ENCODE measurements at regions not wholly inside any gene's neighbourhood (a gene's known extent, or its start where the extent isn't known, plus 50 kb on each side); places are given as distances from the start of the nearest gene placed in this dataset.
"Not testable (repeated sequence)": the region's sequence is repeated elsewhere in the genome, so short reads cannot be mapped to it uniquely, and the experiment has no call there.

DNA sequence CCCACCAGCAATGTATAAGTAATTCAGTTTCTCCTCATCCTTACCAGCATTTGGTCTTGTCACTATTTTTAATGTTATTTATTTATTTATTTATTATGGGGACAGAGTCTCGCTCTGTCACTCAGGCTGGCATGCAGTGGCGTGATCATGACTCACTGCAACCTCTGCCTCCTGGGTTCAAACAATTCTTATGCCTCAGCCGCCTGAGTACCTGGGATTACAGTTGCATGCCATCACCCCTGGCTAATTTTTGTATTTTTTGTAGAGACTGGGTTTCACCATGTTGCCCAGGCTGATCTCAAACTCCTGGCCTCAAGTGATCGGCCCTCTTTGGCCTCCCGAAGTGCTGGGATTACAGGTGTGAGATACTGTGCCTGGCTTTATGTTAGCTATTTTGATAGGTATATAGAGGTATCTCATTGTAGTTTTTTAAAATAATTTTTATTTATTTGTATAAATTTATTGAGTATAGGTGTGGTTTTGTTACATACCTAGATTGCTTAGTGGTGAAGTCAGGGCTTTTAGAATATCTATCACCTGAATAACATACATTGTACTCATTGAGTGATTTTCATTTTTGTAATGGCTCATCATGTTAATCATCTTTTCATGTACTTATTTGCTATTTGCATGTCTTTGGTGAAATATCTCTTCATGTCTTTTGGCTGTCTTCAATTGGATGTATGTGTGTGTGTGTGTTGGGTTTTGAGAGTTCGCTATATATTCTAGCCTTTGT is 53.3 kb downstream of the TANC2 start:
- no peak for DNase-seq

DNA sequence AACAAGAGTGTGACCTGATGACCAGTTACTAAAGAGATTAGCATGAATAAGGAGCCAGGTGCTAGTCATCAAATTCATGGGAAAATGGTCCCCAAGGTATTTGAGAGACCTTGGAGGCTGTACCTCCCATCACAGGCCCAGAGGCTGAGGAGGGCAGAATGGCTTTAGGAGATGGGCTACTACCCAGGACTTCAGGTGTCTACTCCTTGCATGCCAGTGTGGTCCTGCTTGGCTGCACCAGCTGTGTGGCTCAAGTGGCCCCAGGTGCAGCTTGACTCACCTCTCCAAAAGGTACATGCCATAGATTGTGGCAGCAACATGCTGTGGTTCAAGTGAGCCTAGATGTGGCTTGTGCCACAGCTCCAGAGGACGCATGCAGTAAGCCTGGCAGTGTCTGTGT is 56.5 kb downstream of the TANC2 start:
- no peak for DNase-seq

DNA sequence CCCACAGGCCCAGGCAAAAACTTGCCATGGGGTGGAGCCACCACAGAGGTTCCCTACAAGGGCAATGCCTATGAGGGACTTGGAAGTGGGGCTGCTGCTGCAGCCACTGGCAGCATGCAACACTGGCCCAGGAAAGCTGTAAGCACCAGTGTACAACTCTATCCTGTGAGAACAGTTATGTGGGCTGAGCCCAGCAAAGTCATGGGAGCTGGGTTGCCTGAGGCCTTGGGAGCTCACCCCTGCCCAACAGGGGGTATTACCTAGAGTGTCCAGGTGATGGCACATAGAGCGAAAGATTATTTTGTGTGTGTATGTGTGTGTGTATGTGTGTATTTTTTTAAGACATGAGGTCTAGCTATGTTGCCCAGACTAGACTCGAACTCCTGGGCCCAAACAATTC is 57.0 kb downstream of the TANC2 start:
- no peak for DNase-seq

DNA sequence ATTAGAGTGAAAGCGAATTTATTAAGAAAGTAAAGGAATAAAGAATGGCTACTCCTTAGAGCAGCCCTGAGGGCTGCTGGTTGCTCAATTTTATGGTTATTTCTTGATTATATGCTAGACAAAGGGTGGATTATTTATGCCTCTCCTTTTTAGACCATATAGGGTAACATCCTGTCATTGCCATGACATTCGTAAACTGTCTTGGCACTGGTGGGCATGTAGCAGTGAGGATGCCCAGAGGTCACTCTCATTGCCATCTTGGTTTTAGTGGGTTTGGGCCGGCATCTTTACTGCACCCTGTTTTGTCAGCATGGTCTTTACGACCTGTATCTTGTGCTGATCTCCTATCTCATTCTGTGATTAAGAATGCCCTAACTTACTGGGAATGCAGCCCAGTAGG is 58.2 kb downstream of the TANC2 start:
- no peak for DNase-seq

DNA sequence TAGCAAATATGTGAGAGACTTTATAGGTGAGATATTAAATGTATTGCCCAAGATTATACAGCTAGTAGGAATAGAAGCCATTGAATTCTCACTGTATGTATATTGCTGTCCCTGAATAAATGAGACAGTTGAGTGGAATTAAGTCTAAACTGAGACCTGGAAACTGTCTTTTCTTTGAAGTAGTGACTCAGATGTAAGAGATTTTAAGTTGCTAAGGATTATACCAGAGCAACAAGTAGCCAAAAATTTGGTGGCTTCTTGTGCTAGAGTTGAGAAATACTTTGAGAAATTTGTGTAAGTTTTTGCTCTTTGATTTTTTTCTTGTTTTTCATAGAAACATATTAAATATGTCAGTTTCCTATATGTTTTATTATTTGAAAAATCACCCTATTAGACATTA is 58.7 kb downstream of the TANC2 start:
- no peak for DNase-seq

DNA sequence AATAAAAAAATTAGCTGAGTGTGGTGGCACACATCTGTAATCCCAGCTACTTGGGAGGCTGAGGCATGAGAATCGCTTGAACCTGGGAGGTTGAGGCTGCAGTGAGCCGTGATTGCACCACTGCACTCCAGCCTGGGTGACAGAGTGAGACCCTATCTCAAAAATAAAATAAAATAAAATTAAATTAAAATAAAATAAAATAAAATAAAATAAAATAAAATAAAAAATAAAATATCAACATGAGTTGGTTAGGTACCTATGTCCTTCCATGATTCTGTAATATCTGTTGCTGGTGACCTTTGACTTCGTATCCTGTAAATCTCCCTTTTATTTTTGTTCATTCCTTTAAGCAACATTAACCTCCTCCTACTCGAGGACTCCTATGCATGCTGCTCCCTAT is 59.6 kb downstream of the TANC2 start:
- DNase-seq = not testable (repeated sequence)

DNA sequence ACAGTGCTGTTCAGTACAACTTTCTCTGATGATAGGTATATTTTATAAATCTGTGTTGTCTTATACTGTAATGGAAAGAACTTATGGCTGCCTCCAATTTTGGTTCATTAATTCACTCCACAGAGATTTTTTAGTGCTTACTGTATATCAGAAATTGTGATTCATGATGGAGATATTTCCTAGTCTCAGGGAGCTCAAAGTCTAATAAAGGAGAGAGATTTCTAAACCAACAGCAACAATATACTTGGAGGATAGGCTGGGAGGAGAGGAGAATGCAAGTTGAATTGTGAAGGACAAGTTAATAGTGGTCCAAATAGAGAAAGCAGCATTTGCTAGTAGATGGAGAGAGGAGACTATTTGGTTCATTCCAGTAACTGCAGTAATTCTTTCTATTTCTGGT is 63.5 kb downstream of the TANC2 start:
- no peak for DNase-seq

DNA sequence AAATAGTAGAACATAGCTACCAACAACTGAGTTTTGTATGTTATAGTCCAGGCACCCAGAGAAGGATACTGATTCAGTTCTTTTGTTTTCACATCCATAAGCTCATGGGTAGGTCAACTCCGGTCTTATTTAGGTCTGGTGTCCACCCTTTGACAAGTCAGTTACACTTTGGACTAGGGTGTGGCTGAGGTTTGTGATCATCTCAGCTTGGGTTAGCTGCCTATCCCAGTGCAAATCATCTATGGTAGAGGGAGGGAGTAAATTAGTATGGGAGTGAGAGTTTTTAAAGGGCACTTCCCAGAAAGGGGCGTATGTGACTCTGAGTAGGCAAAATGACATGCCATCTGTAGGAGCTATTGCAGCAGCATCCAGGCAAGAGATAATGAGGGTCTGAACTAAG is 66.1 kb downstream of the TANC2 start:
- DNase-seq = no peak

DNA sequence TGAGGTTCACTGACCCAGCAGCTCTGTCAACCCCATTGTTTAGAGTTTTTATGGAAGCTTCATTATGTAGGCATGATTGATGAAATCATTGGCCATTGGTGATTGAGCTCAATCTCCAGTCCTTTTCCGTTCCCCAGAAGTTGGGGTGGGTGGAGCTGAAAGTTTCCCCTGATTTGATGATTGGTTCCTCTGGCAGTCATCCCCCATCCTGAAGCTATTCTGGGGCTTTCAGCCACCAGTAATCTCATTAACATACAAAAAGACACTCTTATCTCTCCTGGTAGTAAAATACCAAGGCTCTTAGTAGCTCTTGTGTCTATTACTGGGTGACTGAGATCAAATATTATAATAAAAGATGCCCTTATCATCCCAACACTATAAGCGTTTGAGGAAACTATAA is 67.1 kb downstream of the TANC2 start:
- DNase-seq = no peak

DNA sequence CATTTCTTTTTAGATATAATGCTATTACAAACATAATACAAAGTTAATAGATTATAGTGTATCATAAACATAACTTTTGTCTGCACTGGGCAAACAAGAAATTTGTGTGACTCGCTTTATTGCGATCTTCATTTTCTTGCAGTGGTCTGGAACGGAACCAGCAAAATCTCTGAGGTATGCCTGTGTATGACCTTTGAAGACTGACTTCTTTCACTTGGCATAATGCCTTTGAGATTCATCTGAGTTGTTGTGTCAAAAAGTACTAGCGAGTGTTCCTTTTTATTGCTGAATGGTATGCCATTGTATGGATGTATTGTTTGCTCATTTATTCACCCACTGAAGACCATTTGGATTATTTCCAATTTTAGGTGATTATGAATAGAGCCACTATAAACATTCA is 69.2 kb downstream of the TANC2 start:
- DNase-seq = no peak

DNA sequence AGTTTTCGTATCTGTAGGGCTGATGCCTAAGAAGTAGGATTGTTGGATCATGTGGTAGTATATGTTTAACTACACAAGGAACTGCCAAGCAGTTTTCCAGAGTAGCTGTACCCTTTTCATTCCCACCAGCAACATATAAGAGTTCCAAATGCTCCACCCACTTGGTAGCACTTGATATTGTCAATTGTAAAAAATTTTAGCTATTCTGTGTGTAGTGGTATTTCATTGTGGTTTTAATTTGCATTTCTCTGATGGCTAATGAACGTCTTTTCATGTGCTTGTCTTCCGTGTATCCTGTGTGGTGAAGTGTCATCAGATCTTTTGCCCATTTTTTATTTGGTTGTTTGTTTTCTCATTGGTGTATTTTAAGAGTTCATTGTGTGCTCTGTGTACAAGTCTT is 69.7 kb downstream of the TANC2 start:
- DNase-seq = no peak

DNA sequence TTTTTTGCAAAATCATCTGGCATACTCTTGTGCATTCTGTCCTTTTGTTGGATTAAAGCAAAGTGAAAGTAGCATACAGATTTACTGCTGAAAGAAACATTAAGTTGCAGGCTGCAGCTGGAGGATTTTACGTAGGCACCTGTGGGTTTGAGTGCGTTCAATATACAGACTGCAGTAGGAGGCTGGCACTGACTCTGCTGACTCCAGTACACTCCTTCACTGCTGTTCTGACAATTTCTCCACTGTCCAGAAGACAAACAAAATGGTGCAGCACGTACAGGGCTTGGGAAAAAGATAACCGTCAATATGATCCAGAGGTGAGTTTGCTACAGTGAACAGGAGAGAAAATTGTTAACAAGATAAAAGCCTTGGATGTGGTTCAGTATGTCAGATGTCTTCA is 73.3 kb downstream of the TANC2 start:
- no peak for DNase-seq

DNA sequence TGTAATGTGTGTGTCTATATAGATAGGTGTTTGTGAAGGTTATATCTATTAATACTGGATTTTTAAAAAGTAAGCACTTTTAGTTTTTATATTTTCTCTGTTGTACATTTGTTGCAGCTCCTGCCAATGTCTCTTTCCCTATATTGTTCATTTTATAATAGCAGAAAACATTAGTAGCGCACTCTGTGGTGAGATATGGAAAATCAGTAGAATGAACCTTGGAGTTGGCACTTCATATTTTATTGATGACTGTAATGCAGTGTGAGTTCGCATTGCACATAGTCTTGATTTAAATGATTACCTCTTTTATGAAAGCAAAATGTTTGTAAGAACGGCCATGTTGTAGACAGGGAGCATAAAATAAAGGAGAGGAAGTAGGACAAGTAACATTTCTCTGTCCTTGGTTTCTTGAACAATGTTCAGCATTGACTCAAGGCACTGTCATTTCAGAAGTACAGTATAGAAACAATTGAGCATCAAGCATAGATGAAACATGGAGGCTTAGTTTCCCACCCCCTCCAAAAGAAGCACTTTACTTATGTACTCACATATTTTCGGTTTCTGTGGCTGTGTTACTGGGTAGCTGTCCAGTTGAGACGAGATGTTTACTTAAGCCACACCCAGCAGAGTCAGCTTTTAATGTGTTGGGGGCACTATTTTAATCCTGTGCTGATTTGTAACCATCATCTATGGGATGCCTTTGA is 74.0 kb downstream of the TANC2 start:
- no peak for DNase-seq

DNA sequence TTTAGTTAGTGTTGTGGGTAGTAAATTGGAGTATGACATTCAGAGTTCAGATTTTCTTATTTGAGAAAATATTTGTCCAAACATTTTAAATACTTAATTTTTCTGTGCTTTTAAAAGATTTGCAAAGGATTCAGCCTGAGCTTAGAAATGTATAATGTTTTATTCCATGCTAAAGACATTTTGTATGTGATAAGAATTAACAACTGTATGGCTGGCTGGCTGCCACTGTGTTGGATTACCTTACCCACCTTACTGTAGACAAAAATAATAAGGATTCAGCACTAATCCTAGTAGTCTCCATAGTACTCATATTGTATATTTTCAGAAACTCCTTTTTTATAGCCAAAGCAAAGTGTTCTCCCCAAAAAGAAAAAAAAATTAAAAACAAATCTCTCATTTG is 74.8 kb downstream of the TANC2 start:
- DNase-seq = no peak

DNA sequence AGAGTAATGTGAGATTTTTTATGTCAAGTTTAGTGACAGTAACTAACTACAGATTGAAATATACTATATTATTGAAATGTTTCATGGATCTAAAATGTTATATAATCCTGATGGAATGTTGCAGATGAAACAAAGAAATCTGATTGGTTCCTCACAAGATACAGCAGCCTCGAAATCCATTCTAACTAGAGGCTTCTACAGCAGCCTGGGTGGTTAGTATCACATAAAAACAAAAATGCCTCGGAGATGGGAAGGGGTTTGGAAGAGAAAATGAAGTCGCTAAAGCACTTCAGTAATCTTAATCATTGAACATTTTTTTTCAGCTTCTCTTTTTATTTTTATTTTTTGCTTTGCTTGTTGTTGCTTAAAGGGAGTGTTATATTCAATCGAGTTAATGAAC is 75.2 kb downstream of the TANC2 start:
- DNase-seq = no peak

DNA sequence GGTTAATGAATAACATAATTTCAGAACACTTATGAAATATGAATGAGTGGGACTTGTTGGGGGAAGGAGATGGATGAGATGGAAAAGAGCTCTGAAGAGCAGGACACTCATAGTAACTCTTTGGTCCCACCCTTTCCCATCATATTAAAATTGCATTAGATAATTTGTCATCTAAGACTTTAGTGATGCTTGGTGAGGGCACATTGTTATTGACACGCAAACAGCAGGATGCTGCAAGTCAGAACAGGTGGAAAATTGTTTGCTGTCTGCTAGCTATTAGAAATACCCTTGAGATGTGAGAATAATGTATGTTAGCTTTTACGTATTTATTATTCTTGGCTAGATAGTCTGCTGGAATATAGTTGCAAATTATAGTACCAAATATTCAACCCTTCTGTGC is 75.7 kb downstream of the TANC2 start:
- DNase-seq = no peak

DNA sequence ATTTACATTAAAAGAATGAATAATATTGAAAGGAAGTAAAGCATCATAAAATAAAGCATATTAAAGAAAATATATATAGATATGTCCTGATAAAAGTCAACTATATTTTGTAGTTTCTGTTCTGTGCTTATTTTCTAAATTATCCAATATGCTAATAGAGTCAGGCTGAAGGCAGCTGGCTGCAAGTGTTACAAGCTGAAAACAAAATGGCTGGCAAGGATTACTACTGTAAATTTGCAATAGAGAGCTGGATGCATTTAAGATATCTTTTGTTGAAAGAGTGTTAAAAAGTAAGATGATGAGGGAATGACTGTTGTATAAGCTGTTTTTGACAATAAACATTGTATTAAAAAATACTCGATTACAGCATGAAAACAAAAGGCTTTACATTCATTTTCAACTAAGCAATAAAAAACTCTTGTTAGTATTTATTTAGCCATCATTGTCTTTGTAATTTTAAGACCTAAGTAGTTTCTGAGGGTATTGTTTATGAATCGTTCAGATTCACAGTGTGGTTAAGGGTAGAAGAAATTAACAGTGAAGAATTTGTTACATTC is 76.3 kb downstream of the TANC2 start:
- DNase-seq = no peak

DNA sequence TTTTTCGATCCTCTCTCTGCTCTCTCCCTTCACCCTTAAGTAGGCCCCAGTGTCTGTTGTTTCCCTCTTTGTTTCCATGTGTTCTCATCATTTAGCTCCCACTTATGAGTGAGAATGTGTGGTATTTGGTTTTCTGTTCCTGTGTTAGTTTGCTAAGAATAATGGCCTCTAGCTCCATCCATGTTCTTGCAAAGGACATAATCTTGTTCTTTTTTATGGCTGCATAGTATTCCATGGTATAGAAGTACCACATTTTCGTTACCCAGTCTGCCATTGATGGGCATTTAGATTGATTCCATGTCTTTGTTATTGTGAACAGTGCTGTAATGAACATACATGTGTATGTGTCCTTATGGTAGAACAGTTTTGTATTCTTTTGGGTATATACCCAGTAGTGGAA is 91.5 kb downstream of the TANC2 start:
- DNase-seq = not testable (repeated sequence)

DNA sequence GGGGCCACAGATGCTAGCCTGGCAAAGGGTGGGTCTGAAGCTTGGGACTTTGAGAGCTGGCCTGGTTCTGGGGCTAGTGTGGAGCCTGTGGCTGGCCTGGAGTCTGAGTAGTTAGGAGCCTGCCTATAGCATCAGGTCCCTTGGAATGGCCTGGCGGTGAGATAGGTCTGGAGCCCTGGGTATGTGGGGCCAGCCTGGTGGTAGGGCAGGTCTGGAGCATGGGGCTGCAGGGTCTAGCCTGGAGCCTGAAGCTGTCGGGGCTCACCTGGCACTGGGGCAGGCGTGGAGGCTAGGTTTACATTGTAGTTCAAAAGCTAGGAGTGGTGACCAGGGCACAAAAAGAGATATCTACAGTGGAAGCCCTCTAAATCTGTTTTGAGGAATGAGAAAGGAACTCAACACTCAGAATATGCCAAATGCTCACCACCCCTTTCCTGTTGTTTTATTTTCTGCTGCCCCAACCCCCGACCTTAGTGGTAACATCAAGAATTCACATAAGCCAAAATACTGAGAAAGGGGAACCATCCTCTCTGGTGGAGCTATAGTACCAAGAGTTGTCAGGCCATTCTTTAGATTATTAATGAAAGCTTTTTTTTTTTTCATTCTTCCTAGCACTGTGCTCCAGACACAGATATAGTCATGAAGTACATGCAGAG is 100.3 kb downstream of the TANC2 start:
- DNase-seq = no peak

DNA sequence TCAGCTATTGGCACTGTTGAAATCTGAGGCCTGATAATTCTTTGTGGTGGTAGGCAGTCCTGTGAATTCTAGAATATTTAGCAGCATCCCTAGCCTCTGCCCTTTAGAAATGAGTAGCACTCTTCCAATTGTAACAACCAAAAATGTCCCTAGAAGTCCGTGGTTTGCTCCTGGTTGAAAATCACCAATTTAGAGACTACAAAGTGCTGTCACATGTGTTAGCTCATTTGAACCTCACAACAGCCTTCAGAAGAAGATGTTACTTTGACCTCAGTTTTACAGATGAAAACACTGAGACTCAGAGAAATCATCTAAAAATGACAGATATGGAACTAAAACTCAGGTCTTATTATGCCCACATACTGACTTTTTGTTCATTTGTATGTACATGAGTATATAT is 103.2 kb downstream of the TANC2 start:
- DNase-seq = no peak

DNA sequence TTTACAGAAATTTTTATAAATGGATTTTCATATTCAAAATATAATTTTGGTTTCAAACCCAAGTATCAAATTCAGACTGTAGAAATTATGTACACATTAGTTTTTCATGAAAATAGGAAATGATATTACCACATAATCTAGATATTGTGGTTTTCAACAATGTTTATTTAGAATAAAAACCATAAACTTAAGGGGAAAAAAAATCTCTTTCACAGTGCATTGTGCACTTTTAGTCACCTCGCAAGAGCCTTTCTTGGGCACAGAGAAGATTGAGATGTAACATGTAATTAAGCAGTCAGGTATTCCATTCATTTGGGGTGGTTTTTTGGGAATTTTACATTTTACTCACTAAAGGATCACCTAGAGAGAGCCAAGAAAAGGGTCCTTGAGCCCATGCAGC is 104.0 kb downstream of the TANC2 start:
- no peak for DNase-seq

DNA sequence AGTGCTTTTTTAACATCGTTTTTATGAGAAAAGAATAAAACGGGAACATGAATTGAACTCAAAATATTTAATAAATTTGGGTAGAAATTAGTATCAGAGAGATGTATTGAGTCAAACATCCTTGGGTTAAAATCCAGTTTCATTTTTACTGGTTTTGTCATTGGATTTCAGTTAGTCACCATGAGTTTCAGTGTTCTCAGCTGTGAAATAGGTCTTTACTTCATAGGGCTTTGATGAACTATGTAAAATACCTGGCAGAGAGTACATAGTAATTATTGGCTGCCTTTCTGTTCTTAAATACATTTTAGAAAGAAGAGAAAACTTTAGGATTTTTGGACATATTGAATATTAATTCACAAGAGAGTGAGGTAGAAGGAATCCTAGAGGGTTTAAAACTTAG is 105.8 kb downstream of the TANC2 start:
- DNase-seq = no peak

DNA sequence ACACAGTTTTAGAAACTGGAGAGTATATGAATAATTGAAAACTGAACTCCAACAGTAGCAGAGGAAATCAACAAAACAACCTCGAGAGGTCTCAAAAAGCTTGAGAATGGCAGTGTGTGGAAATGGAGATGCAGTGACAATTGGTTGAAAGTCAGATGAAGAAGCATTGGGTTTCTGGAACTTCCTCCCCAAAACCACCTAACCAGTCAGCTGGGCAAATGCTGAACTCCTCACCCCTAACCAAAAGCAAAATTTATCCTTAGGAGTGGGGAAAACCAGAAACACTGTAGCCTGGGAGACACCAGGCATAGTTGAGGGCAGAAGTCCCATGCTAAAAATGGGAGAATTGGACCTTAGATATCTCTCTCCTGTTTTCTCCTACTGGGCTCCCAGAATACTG is 109.9 kb downstream of the TANC2 start:
- DNase-seq = no peak

DNA sequence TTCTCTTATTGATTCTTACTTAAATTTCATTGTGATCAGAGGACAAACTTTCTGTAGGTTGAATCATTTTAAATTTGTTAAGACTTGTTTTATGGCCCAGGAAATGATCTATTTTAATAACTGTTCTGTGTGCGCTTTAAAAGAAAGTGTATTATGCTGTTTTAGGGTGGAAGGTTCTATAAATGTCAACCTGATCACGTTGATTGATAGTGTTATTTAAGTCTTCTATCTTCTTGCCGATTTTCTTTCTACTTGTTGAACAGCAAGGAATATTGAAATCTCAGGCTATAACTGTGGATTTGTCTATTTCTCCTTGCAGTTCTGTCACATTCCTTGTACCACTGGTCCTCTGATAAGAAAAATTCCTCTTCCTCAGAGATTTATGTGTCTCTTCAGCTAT is 112.7 kb downstream of the TANC2 start:
- DNase-seq = no peak
